Loucy (cell line): ENCODE measurements at regions not wholly inside any gene's neighbourhood (a gene's known extent, or its start where the extent isn't known, plus 50 kb on each side); places are given as distances from the start of the nearest gene placed in this dataset.

Experiments
- H2AFZ ChIP-seq: fragments of 200-600 bp; sonication (generic); 2 replicates; pipeline ENCODE4 v1.6.0; 2016; ENCODE audit warnings: antibody characterized with exemption, mild to moderate bottlenecking, low read length, moderate library complexity
- H3F3A ChIP-seq: fragments of 200-600 bp; 2 replicates; pipeline ENCODE4 v1.6.0; 2016; ENCODE audit warnings: antibody characterized with exemption, low read depth, mild to moderate bottlenecking
- H3K27me3 ChIP-seq: fragments of 200-600 bp; sonication (generic); 2 replicates; pipeline ENCODE4 v1.6.1; 2014; ENCODE audit warnings: low read length, mild to moderate bottlenecking; ENCODE audit not compliant: insufficient read depth, poor library complexity, severe bottlenecking
- H3K36me3 ChIP-seq: fragments of 200-600 bp; sonication (generic); 2 replicates; pipeline ENCODE4 v1.6.1; 2016; ENCODE audit warnings: low read length; ENCODE audit not compliant: insufficient read depth
- H3K4me1 ChIP-seq: fragments of 200-600 bp; sonication (generic); 2 replicates; pipeline ENCODE4 v1.5.1; 2014; ENCODE audit warnings: low read length, mild to moderate bottlenecking; ENCODE audit not compliant: insufficient read depth, poor library complexity, severe bottlenecking
- H3K4me2 ChIP-seq: fragments of 200-600 bp; sonication (generic); 2 replicates; pipeline ENCODE4 v1.6.0; 2014; ENCODE audit warnings: antibody characterized with exemption, low read length, low read depth, mild to moderate bottlenecking; ENCODE audit not compliant: poor library complexity, severe bottlenecking
- H3K4me3 ChIP-seq: fragments of 200-600 bp; sonication (generic); 2 replicates; pipeline ENCODE4 v1.5.1; 2014; ENCODE audit warnings: low read length, mild to moderate bottlenecking, mixed read lengths; ENCODE audit not compliant: poor library complexity, severe bottlenecking
- H3K79me2 ChIP-seq: fragments of 200-600 bp; sonication (generic); 2 replicates; pipeline ENCODE4 v1.6.1; 2014; ENCODE audit warnings: low read length; ENCODE audit not compliant: insufficient read depth
- H3K9ac ChIP-seq: fragments of 200-600 bp; sonication (generic); 2 replicates; pipeline ENCODE4 v1.6.0; 2014; ENCODE audit warnings: mild to moderate bottlenecking, low read depth, low read length, moderate library complexity; ENCODE audit not compliant: poor library complexity, severe bottlenecking
- H3K9me2 ChIP-seq: fragments of 200-600 bp; sonication (generic); replicated peaks from 2 replicates; pipeline ENCODE4 v1.6.1; 2016; ENCODE audit warnings: low read depth, low read length, mixed read lengths
- H3K9me3 ChIP-seq: fragments of 200-600 bp; sonication (generic); 2 replicates; pipeline ENCODE4 v1.6.1; 2014; ENCODE audit warnings: mild to moderate bottlenecking, antibody characterized with exemption, low read length, low read depth; ENCODE audit not compliant: insufficient read depth
- H4K20me1 ChIP-seq: fragments of 200-600 bp; sonication (generic); 2 replicates; pipeline ENCODE4 v1.6.0; 2014; ENCODE audit warnings: antibody characterized with exemption, low read length, mild to moderate bottlenecking; ENCODE audit not compliant: insufficient read depth, poor library complexity, severe bottlenecking
- CTCF ChIP-seq: fragments of 200-600 bp; sonication (generic); conservative IDR thresholded peaks from 2 replicates; pipeline ENCODE4 v1.5.1; 2014; ENCODE audit warnings: mild to moderate bottlenecking, antibody characterized with exemption, low read length
- EZH2phosphoT487 ChIP-seq: fragments of 200-600 bp; IDR thresholded peaks from 2 replicates; pipeline ENCODE4 v1.6.1; 2018; ENCODE audit warnings: antibody characterized with exemption, mild to moderate bottlenecking, moderate library complexity, borderline replicate concordance

GRCh38 chr4:111855308-111855707 lies 289.9 kb upstream of the FAM241A start:
- Histone ChIP-seq H2AFZ (no peak overlapping the region), H3F3A (no peaks in the 10 kb centered on the region), H3K79me2 (no peaks in the 10 kb centered on the region), H3K9me2 (no peaks in the 10 kb centered on the region), H4K20me1 (no peaks in the 10 kb centered on the region), H3K9ac (no peak overlapping the region), H3K4me2 (no peak overlapping the region), H3K4me1 (no peaks in the 10 kb centered on the region), H3K9me3 (no peaks in the 10 kb centered on the region), H3K4me3 (no peak overlapping the region), H3K27me3 (no peaks in the 10 kb centered on the region), H3K36me3 (no peaks in the 10 kb centered on the region)
- TF ChIP-seq CTCF (no peak), EZH2phosphoT487 (no peak)

GRCh38 chr4:111864066-111864465 lies 281.2 kb upstream of the FAM241A start:
- no peaks in the 10 kb centered on the region for H4K20me1 ChIP-seq
- no peaks in the 10 kb centered on the region for H3K9me3 ChIP-seq
- no peak for TF ChIP-seq EZH2phosphoT487
- no peak for TF ChIP-seq CTCF
- no peaks in the 10 kb centered on the region for H3K36me3 ChIP-seq
- no peak overlapping the region for H3K4me2 ChIP-seq
- H3K4me1 ChIP-seq, result no peaks in the 10 kb centered on the region
- no peak overlapping the region for H2AFZ ChIP-seq
- no peaks in the 10 kb centered on the region for H3K79me2 ChIP-seq
- H3K4me3 ChIP-seq, result no peak overlapping the region
- H3K9me2 ChIP-seq, result no peaks in the 10 kb centered on the region
- no peaks in the 10 kb centered on the region for H3F3A ChIP-seq
- H3K27me3 ChIP-seq, result no peaks in the 10 kb centered on the region
- no peak overlapping the region for H3K9ac ChIP-seq

GRCh38 chr4:111869339-111869738 lies 275.9 kb upstream of the FAM241A start:
- Histone ChIP-seq H3K36me3 (no peaks in the 10 kb centered on the region), H2AFZ (no peak overlapping the region), H3K9ac (no peak overlapping the region), H3K4me1 (no peaks in the 10 kb centered on the region), H3F3A (no peaks in the 10 kb centered on the region), H3K9me3 (no peaks in the 10 kb centered on the region), H3K27me3 (no peaks in the 10 kb centered on the region), H3K4me2 (no peak overlapping the region), H3K9me2 (no peaks in the 10 kb centered on the region), H3K79me2 (no peaks in the 10 kb centered on the region), H4K20me1 (no peaks in the 10 kb centered on the region), H3K4me3 (no peak overlapping the region)
- TF ChIP-seq EZH2phosphoT487 (no peak), CTCF (no peak)
